T-helper 1 cell treated with Interleukin-12 subunit alpha and Interleukin-12 subunit beta and Interleukin-4 antibody, amounts not matched to agents 30 ng/mL and 1 ng/mL, for 36 hours (primary cell): ENCODE measurements at regions not wholly inside any gene's neighbourhood (a gene's known extent, or its start where the extent isn't known, plus 50 kb on each side); places are given as distances from the start of the nearest gene placed in this dataset.

Experiments used
- intact Hi-C: fragments of 100-400 bp; cut with micrococcal nuclease; formaldehyde crosslinking; loops from one replicate; pipeline ENCODE4 v1.15.1; 2024

GRCh38 chr1:11338284-11338924, 65.4 kb downstream of the UBIAD1 start:
- intact Hi-C loops: no loop called here

DNA sequence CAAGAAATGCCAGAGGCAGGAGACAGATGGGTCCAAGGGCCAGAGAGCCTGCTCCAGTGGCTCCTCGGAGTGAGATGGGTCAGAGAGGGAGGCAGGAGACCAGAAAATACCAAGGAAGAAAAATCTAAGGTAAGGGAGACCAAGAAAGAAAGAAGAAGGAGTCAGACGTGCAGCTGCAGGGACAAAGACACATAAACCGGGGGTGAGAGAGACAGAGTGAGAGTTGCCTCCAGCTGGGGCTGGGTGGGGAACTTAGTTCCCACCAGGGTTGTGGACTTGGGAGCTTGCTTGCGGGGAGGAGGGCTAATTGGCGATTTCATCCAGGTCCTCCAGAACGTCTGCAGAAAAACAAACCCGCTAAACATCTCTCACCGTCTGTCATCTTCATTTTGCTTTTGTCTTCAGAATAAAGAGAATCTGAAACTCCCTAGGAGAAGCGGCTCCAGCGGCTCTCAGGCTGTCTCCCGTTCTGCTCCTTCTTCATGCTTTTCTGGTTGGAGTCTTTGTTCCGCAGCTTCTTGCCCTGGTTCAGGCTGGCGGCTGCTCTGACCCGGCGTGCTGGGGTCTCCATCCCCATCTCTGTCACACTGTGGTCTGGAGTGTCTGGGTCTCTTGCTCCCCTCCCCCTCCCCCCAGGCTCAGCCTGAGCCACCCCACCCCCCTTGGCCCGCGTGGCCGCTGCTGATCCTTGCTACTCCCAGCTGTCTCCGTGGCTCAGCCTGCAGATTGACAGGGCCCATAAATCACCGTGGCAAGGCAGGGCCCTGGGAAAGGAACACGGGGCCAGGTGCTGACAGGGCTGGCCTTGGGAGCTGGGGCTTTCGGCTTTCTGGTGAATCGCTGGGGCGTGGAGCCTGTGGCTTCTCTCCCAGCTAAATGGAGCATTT, 66.6 kb downstream of the UBIAD1 start:
- intact Hi-C loops: no loop called here

GRCh38 chr1:11340233-11340632, 67.2 kb downstream of the UBIAD1 start:
- intact Hi-C loops: no loop called here

- intact Hi-C loops: no loop called here
Observed at GRCh38 chr1:11341901-11342552, 69.0 kb downstream of the UBIAD1 start.

DNA sequence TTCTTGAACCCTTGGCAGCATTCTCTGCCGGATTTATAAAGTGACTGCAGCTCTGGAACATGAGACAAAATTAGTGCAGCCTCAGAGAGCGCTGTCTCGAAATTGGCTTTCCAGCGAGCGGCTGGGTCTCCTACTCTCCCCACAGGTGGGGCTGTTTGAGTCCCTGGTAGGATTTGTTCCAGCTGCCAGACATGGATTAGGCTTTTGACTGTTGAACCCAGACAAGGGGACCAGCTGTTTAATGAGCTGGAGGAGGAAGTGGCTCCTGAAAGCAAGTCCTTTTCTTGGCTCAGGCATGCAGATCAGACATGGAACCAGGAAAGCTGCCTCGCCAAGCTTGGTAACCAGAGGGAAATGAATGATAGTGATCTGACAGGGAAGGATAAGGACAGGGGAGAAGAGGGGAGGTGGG, 69.6 kb downstream of the UBIAD1 start:
- intact Hi-C loops: no loop called here

GRCh38 chr1:11345971-11346715, 73.1 kb downstream of the UBIAD1 start:
- intact Hi-C loops: no loop called here

DNA sequence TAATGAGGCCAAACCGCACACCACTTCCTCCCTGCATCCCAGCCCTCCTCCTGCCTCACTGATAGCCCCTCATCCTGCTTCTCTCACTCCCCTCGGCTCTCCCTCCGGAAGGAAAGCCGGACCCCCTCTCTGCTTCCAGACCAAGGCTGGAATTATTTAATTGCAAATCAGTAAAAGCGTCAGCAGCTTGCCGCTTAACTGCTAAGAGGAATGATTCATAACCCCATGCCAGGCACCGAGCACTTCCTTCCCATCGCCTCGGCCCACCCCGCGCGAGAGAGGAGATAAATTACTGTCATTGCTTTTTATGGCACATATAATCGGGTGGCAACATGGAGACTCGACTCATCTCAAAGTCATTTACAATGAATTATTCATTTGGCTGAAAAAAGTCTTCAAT, 77.3 kb downstream of the UBIAD1 start:
- intact Hi-C loops: no loop called here

DNA sequence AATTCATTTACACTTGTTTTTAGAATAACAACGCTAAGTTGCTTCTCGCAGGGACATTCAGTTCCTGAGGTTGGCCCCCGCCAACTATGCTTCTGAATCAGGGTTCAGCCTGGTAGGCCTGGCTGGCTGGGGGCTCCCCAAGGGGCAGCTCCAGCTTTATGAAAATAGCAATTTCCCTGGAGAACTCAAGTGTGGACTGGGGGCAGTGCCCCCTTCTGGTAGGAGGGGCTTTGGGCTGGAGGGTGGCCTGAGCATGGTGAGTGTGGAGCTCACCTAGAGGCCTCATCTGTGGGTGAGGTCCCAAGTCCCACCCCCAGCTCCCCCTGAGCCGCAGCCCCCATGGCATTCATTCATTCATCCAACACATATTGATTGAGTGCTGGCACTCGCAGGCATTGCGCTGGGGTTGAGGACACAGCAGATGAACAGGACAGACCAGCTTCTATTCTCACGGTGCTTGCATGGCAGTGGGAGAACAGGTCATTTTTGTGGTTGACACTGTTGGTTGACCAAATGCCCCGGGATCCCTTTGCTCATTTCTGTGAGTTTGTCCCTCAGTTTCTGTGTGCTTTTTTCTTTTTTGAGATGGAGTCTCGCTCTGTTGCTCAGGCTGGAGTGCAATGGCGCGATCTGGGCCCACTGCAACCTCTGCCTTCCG, 79.2 kb downstream of the UBIAD1 start:
- intact Hi-C loops: no loop called here

DNA sequence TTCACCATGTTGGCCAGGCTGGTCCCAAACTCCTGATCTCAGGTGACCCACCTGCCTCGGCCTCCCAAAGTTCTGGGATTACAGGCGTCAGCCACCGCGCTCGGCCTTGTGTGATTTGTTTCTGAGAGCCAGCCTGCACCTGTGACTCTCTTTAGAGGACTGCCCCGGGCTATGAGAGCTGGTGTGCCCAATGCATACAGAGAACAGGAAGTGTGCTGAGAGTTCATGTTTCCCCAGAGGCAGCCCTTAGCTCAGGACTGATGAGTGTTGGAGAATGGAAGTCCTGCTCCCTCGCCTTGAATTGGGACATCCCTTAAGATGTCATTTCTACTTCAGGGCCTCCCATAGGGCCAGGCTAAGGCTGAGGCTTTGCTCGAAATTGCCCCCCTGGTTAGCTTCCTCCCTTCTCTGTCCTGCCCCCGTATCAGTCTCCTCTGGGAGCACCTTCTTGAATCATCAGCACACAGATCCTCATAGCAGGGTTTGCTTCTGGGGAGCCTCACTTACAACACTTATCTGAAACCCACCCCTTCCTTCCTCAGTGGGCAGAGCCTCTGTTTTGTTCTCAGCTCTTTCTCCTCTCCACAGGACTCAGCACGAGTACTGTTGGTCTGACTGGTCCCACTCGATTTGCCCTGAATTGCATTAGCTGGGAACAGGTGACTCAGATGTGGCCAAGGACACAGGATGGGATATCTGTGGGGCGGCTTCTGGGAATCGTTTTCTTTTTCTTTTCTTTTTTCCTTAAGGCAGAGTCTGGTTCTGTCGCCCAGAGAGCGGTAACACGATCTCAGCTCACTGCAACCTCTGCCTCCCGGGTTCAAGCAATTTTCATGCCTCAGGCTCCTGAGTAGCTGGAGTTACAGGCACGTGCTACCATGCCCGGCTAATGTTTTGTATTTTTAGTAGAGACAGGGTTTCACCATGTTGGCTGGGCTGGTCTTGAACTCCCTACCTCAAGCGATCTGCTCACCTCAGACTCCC, 80.1 kb downstream of the UBIAD1 start:
- intact Hi-C loops: no loop called here

DNA sequence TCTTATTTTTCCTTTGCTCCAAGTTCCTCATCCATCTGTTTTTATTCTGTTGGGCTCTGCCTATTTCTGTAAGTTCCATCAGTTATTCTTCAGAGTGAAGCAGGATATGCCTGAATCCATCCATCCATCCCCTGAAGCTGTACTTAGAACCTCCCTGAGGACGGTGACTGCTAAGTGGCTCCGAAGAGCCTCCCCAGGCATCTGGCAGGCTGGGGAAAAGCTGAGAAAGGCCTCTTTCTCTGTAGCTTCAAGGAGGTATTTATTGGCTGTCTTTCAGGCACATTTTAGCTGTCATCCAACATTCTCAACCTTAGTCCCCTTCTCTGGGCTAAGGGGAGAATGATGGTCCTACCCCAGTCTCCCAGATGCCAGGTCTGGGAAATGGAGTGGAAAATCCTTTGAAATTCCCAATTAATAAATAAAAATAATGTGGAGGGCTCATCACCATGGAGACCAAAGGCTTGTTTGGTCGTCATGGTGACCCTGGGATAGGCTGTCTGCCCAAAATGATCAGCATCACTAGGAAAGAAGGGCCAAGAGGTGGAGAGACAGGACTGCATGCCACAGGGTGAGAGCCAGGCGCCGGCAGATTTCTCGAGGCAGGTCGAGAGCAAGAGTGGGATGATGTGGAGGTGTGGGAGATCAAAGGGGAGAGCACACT, 82.0 kb downstream of the UBIAD1 start:
- intact Hi-C loops: no loop called here

GRCh38 chr1:11355559-11356475, 82.8 kb downstream of the UBIAD1 start:
- intact Hi-C loops: no loop called here

- intact Hi-C loops: no loop called here
Observed at GRCh38 chr1:11357276-11357675, 84.3 kb downstream of the UBIAD1 start.

- intact Hi-C loops: no loop called here
Observed at GRCh38 chr1:11358984-11359383, 86.0 kb downstream of the UBIAD1 start.

GRCh38 chr1:11362547-11363021, 89.6 kb downstream of the UBIAD1 start:
- intact Hi-C loops: no loop called here

DNA sequence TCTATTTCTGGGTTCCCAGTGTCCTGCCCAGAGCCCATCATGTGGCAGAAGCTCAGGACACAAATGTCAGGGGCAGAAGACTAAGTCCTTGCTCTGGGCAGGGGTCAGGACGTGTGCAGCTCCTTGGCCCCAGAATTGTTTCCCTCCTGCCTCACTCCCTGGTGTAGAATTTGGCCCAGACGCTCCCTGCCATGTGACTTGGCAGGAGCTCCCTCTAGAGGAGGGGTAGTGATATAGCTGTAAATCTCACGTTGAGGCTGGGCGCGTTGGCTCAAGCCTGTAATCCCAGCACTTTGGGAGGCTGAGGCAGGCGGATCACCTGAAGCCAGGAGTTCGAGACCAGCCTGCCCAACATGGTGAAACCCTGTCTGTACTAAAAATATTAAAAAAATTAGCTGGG, 91.2 kb downstream of the UBIAD1 start:
- intact Hi-C loops: loop anchor here (1.0 kb wide), 2 partner anchors 123 to 327 kb away; no protein-coding TSS in a partner anchor

DNA sequence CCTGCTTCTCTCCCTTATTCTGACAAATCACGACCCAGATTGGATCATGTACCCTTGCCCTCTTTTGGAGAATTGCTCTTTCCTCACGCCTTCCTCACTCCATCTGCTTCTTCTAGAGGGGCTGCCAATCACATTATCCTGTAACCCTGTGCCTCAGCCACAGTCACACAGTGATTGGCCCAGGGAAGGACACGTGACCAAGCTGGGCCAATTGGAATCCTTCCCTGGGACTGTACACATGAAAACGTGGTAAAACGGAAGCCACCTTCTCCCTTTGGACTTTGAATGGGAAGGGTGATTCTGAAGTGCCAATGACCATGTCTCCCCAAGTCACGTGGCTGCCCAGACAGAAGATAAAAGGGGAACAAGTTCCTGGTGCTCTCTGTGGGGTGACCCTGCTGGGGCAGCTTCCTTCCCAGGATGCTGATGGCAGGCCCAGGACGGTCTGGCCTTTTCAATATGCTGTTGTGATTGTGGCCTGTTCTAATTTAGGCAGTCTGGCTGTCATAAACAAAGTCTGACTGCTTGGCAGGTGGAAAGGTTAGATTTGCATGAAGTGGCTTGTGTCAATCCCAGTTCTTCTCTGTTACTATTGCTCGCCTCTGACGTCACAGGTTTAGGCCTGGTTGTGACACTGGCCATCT, 92.9 kb downstream of the UBIAD1 start:
- intact Hi-C loops: no loop called here
